Gastroesophageal sphincter (tissue), 3 donors: ENCODE measurements at regions not wholly inside any gene's neighbourhood (a gene's known extent, or its start where the extent isn't known, plus 50 kb on each side); places are given as distances from the start of the nearest gene placed in this dataset.

ENCODE experiments used
- EP300 ChIP-seq: sonication (generic); formaldehyde crosslinking; IDR thresholded peaks from one replicate; pipeline ENCODE4 v1.6.1; 2017; ENCODE audit warnings: antibody characterized with exemption, mild to moderate bottlenecking
- POLR2A ChIP-seq, 2 donors: fragments of 450-650 bp; IDR thresholded peaks; one replicate each; pipeline ENCODE4 v1.6.1; 2017; ENCODE audit warnings: antibody characterized with exemption in 2 of 2, mild to moderate bottlenecking in 2 of 2, moderate library complexity in 1 of 2
- TF ChIP-seq, protein P1 (sequence below), 4 experiments: fragments of 200-600 bp in 2 of 4; fragments of 450-650 bp in 2 of 4; sonication (generic) in 1 of 4; IDR thresholded peaks; one replicate each; pipeline ENCODE4 v1.5.1; 2017 to 2019; ENCODE audit warnings: antibody characterized with exemption in 4 of 4, mild to moderate bottlenecking in 2 of 4, moderate library complexity in 2 of 4

DNA sequence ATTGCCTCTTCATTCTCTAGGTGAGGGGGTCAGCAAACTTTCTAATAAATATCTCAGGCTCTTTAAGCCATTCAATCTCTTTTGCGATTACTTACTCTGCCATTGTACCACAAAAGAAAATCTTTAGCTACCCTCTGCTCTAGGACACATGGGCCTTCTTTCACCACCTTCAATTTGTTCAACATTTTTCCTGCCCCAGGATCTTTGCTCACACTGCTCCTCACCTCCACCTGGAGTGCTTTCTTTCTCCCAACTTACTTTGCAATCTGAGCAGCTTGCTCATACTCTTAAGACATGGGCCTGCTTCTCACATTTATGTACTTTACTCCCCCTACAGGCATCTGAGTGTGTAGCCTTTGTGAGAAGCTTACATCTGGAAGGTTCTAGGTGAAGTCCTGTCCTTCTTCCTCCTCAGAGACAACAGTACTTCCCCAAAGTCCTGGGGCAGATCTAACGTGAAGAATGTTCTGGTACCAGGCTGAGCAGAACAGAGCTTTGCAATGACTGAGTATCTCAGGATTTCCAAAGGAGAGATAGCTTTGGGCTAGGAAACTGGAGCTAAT lies 55.0 kb upstream of the PRDM5 start:
- TF ChIP-seq POLR2A (IDR thresholded peaks at IDR 0.05): no peak
- TF ChIP-seq, protein P1, sequence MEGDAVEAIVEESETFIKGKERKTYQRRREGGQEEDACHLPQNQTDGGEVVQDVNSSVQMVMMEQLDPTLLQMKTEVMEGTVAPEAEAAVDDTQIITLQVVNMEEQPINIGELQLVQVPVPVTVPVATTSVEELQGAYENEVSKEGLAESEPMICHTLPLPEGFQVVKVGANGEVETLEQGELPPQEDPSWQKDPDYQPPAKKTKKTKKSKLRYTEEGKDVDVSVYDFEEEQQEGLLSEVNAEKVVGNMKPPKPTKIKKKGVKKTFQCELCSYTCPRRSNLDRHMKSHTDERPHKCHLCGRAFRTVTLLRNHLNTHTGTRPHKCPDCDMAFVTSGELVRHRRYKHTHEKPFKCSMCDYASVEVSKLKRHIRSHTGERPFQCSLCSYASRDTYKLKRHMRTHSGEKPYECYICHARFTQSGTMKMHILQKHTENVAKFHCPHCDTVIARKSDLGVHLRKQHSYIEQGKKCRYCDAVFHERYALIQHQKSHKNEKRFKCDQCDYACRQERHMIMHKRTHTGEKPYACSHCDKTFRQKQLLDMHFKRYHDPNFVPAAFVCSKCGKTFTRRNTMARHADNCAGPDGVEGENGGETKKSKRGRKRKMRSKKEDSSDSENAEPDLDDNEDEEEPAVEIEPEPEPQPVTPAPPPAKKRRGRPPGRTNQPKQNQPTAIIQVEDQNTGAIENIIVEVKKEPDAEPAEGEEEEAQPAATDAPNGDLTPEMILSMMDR (IDR thresholded peaks at IDR 0.05): peak in 1 of 4 experiments; percentile 44
- no peak for TF ChIP-seq EP300
